Small intestine (tissue), 7 donors: ENCODE measurements at regions not wholly inside any gene's neighbourhood (a gene's known extent, or its start where the extent isn't known, plus 50 kb on each side); places are given as distances from the start of the nearest gene placed in this dataset.

ENCODE experiments used
- DNase-seq, 2 donors: peaks; one replicate each; pipeline versions ENCODE4 v3.0.0 to v3.0.0-alpha.2; 2013
- FAIRE-seq: peaks from 2 replicates; lab custom pipeline; 2012; peaks lifted over from hg19 to GRCh38; lab: Jason Lieb, UNC
- H3K27ac ChIP-seq, 3 donors: one replicate each; pipeline ENCODE4 v1.5.1; 2013; ENCODE audit warnings: low read length in 2 of 3, mild to moderate bottlenecking in 2 of 3, control low read depth in 1 of 3, inconsistent platforms in 1 of 3, low read depth in 1 of 3, moderate library complexity in 1 of 3
- H3K27me3 ChIP-seq, 3 donors: one replicate each; pipeline ENCODE4 v1.6.1; 2013; ENCODE audit warnings: low read length in 3 of 3, inconsistent platforms in 1 of 3; ENCODE audit not compliant: control insufficient read depth in 3 of 3, insufficient read depth in 3 of 3
- H3K36me3 ChIP-seq, 3 donors: one replicate each; pipeline ENCODE4 v1.6.1; 2013; ENCODE audit warnings: low read length in 3 of 3, inconsistent platforms in 1 of 3, low read depth in 1 of 3, mild to moderate bottlenecking in 1 of 3, moderate library complexity in 1 of 3; ENCODE audit not compliant: control insufficient read depth in 3 of 3, insufficient read depth in 2 of 3
- H3K4me1 ChIP-seq, 3 donors: one replicate each; pipeline ENCODE4 v1.6.1; 2013; ENCODE audit warnings: low read length in 2 of 3, inconsistent platforms in 1 of 3, low read depth in 1 of 3, mild to moderate bottlenecking in 1 of 3, moderate library complexity in 1 of 3; ENCODE audit not compliant: control insufficient read depth in 3 of 3, insufficient read depth in 2 of 3
- H3K4me3 ChIP-seq, 3 donors: one replicate each; pipeline ENCODE4 v1.5.1; 2013; ENCODE audit warnings: low read length in 3 of 3, control low read depth in 1 of 3, inconsistent platforms in 1 of 3, low read depth in 1 of 3, mild to moderate bottlenecking in 1 of 3, moderate library complexity in 1 of 3
- H3K9me3 ChIP-seq, 2 donors: one replicate each; pipeline ENCODE4 v1.6.1; 2013; ENCODE audit warnings: low read depth in 1 of 2, low read length in 1 of 2; ENCODE audit not compliant: control insufficient read depth in 2 of 2, insufficient read depth in 1 of 2
- WGBS, 3 donors: extraction: QIAGEN DNeasy Blood & Tissue Kit; methylation state at CpG; one replicate each; pipeline ENCODE4 v1.1.7; 2013; 5-methylcytosine and 5-hydroxymethylcytosine counted together
- donor health status: healthy with polysubstance abuse.
- donor health status: control.
- donor health status: control.
- donor health status: Bipolar disorder and iron deficiency.
- donor health status: healthy.

DNA sequence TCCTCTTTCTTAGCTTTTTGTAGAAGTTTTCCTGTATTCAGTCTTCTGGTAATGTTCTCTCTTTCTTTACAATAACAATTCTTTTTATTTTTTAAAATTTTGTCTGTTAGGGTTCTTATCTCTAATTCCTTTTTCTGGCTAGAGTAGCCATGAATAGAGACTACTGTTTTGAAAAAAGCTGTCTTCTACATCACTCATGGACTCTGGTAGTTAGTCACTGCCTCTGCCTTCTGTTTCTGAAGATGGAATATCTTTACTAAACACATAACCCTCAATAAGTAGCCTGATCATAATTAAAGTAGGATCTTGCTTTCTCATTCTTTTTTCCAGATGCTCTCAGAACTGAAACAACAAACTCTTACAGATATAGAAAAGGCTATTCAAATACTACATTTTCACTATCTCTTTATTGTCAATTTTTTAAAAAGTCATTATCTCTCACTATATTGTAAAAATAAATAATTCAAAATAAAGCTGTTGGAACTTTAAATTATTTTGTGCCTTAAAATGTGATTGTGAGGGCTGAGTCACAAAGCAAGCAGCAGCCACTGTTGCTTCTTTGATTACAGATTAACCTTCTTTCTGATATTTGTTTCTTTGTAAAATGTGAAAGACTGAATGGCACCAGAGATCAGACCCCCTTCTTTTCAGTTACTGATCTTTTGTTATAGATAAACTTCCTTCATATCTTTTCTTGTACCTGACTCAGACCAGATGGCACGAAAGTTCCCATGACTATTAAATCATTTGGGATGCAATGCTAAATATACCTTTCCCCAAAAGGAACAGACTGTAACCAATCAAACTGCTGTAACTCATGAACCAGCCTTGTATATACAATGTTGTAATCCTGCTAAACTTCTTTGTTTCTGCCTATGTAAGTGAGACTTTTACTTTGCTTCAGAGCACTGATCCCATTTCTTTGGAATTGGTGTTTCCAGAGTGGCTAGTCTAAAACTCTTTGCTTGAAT is 1159.5 kb downstream of the IGSF11 start:
- H3K27me3 ChIP-seq, result no peaks in the 10 kb centered on the region
- H3K4me1 ChIP-seq, result no peaks in the 10 kb centered on the region
- H3K36me3 ChIP-seq, result no peaks in the 10 kb centered on the region
- H3K9me3 ChIP-seq, result no peaks in the 10 kb centered on the region
- whole genome bisulfite sequencing, 3 donors, result 13 to 59% (median 27%) methylated on average over 1 of the region's 1 CpG
- no peak overlapping the region for H3K27ac ChIP-seq
- no peak overlapping the region for H3K4me3 ChIP-seq
- DNase-seq (no peak), FAIRE-seq (no peak)

- 84 to 92% (median 85%) methylated on average over 1 of the region's 1 CpG for WGBS, 3 donors
- DNase-seq (no peak), FAIRE-seq (no peak)
These were observed 1158.8 kb downstream of the IGSF11 start for GRCh38 chr3:117875887-117876286.

GRCh38 chr3:117880638-117881037 is 1154.0 kb downstream of the IGSF11 start:
- H3K4me3 ChIP-seq, result no peak overlapping the region
- no peaks in the 10 kb centered on the region for H3K9me3 ChIP-seq
- 79 to 90% (median 90%) methylated on average over 2 of the region's 2 CpGs for WGBS, 3 donors
- DNase-seq, result no peak
- no peak overlapping the region for H3K27ac ChIP-seq
- no peaks in the 10 kb centered on the region for H3K4me1 ChIP-seq
- no peaks in the 10 kb centered on the region for H3K36me3 ChIP-seq
- FAIRE-seq, result no peak
- H3K27me3 ChIP-seq, result no peaks in the 10 kb centered on the region

More at GRCh38 chr3:117875887-117876286, 1158.8 kb downstream of the IGSF11 start:
- no peaks in the 10 kb centered on the region for H3K9me3 ChIP-seq
- H3K4me1 ChIP-seq, result no peaks in the 10 kb centered on the region
- no peaks in the 10 kb centered on the region for H3K27me3 ChIP-seq
- no peak overlapping the region for H3K4me3 ChIP-seq
- no peak overlapping the region for H3K27ac ChIP-seq
- H3K36me3 ChIP-seq, result no peaks in the 10 kb centered on the region

DNA sequence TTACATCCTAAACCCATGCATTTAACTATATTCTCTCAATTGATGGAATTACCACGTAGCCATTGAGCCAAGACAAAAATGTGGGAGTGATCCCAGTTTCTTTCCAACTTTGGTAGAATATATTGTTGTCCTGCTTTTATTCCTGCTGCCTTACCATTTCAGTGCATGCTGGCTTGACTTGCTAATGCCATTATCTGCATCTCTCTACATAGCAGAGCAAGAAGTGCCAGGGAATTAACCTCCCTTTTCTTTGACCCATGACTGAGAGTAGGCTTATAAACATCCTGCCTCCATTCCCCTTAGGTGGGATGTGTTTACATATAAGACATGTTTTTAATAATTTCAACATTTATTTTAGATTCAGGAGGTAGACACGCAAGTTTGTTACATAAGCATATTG is 1153.4 kb downstream of the IGSF11 start:
- H3K4me3 ChIP-seq, result no peak overlapping the region
- no peak overlapping the region for H3K27ac ChIP-seq
- FAIRE-seq (no peak), DNase-seq (no peak)
- WGBS, 3 donors, result 55 to 83% (median 56%) methylated on average over 2 of the region's 2 CpGs
- H3K36me3 ChIP-seq, result no peaks in the 10 kb centered on the region
- H3K9me3 ChIP-seq, result no peaks in the 10 kb centered on the region
- H3K27me3 ChIP-seq, result no peaks in the 10 kb centered on the region
- H3K4me1 ChIP-seq, result no peaks in the 10 kb centered on the region

GRCh38 chr3:117885011-117885441 is 1149.6 kb downstream of the IGSF11 start:
- 25 to 37% (median 36%) methylated on average over 5 of the region's 5 CpGs for WGBS, 3 donors
- Histone ChIP-seq H3K27me3 (no peaks in the 10 kb centered on the region), H3K36me3 (no peaks in the 10 kb centered on the region), H3K4me1 (no peaks in the 10 kb centered on the region), H3K27ac (no peak overlapping the region), H3K9me3 (no peaks in the 10 kb centered on the region), H3K4me3 (no peak overlapping the region)
- FAIRE-seq, result no peak
- no peak for DNase-seq

DNA sequence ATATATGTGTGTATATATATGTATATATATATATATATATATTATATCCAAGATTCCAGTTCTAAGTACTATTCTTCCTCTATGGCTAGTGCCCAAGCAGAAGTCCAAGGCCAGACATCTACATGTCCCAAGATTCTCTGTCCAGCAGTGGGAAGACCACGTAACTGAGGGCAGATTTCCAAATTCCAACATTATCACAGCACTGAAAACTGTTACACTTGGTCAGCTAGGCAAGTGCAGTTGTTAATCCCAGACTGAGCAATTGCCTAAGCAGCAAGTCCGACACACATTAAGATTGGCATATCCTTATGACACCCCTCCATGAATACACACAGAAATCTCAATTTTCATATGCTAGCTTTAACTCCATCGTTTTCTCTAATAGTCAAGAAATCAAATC is 1148.5 kb downstream of the IGSF11 start:
- H3K9me3 ChIP-seq, result no peaks in the 10 kb centered on the region
- FAIRE-seq (no peak), DNase-seq (no peak)
- 74 to 77% (median 75%) methylated on average over 3 of the region's 3 CpGs for WGBS, 3 donors
- H3K36me3 ChIP-seq, result no peaks in the 10 kb centered on the region
- H3K27ac ChIP-seq, result no peak overlapping the region
- no peak overlapping the region for H3K4me3 ChIP-seq
- H3K4me1 ChIP-seq, result no peaks in the 10 kb centered on the region
- no peaks in the 10 kb centered on the region for H3K27me3 ChIP-seq

DNA sequence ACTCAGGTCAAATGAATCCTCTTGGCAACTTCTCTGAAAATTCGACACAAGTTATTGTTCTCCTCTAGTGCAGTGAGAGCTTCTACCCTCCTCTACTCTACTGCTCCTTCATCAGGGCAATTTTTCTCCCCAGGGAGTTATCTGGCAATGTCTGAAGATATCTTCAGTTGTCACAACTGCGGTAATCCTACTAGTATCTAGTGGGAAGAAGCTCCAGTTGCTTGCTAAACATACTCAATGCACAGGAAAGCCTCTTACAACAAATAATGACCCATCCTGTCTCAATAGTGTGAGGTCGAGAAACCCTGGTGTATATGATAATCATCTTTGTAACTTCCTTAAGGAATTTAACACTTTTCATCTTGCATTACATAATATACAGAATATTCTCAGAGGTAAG is 1147.6 kb downstream of the IGSF11 start:
- Histone ChIP-seq H3K27ac (no peak overlapping the region), H3K4me3 (no peak overlapping the region), H3K9me3 (no peaks in the 10 kb centered on the region), H3K27me3 (no peaks in the 10 kb centered on the region), H3K36me3 (no peaks in the 10 kb centered on the region), H3K4me1 (no peaks in the 10 kb centered on the region)
- FAIRE-seq, result no peak
- WGBS, 3 donors, result 81 to 87% (median 81%) methylated on average over 3 of the region's 3 CpGs
- no peak for DNase-seq

DNA sequence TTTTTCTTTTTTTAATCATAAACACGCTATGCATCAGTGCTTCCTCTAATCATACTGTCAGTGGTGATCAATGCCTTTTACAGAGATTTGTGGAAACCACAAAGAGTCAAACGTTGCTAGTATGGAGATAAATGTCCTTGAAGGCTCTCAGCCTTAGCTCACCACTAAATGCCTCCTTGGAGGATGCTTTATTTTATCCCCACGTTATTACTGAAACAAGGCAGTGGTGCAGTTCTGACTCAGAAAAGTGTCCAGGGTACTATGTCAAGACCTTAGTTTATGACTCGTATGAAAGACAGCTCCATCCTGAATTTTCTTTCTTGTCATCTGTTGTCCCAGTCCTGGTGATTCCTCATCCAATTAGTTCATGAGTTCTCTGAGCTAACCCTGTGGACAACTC is 1146.7 kb downstream of the IGSF11 start:
- H3K27me3 ChIP-seq, result no peaks in the 10 kb centered on the region
- DNase-seq (no peak), FAIRE-seq (no peak)
- no peak overlapping the region for H3K4me3 ChIP-seq
- no peaks in the 10 kb centered on the region for H3K9me3 ChIP-seq
- H3K36me3 ChIP-seq, result no peaks in the 10 kb centered on the region
- WGBS, 3 donors, result 47 to 62% (median 58%) methylated on average over 4 of the region's 4 CpGs
- no peaks in the 10 kb centered on the region for H3K4me1 ChIP-seq
- no peak overlapping the region for H3K27ac ChIP-seq
